ENCODE measurements at regions not wholly inside any gene's neighbourhood (a gene's known extent, or its start where the extent isn't known, plus 50 kb on each side); places are given as distances from the start of the nearest gene placed in this dataset.

DNA sequence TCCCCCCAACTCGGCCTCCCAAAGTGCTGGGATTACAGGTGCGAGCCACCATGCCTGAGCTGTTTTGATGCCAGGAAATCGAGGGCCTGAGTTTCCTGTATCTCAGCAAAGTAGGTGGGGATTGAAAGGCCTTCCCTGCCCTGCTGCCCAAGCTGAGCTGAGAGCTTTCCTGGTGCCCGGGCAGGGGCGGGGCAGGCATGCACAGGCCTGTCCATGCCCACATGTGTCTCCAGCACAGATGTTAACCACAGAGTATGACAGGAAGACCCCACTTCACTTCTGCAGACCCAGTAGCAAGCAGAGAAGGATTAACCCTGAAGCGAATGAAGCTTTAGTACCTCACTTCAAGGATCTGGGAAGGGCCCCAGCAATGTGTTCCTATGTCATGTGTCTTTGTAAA lies 66.0 kb downstream of the GPR6 start:
- Histone ChIP-seq H3K27me3 (no peaks in the 10 kb centered on the region), H3K4me3 (no peak overlapping the region), H3K27ac (no peak overlapping the region), H3K9me3 (no peaks in the 10 kb centered on the region), H3K36me3 (no peaks in the 10 kb centered on the region), H3K4me1 (no peaks in the 10 kb centered on the region)
- intact Hi-C loops (cut with DNase I; ENCODE audit: low total_unique reads): no loop called here
- TF ChIP-seq CTCF (IDR thresholded peaks at IDR 0.05): no peak
- no peak for DNase-seq

- H3K27me3 ChIP-seq: no peaks in the 10 kb centered on the region
- TF ChIP-seq POLR2A (IDR thresholded peaks at IDR 0.05): no peak
- no peak for TF ChIP-seq CTCF (IDR thresholded peaks at IDR 0.05)
- DNase-seq: no peak
- no peaks in the 10 kb centered on the region for H3K9me3 ChIP-seq
- H3K4me1 ChIP-seq: no peaks in the 10 kb centered on the region
- H3K36me3 ChIP-seq: no peaks in the 10 kb centered on the region
- intact Hi-C loops (cut with DNase I; ENCODE audit: low total_unique reads): no loop called here
- no peak overlapping the region for H3K27ac ChIP-seq
- H3K4me3 ChIP-seq: no peak overlapping the region
These were observed 66.5 kb downstream of the GPR6 start for GRCh38 chr6:110044622-110045021.

DNA sequence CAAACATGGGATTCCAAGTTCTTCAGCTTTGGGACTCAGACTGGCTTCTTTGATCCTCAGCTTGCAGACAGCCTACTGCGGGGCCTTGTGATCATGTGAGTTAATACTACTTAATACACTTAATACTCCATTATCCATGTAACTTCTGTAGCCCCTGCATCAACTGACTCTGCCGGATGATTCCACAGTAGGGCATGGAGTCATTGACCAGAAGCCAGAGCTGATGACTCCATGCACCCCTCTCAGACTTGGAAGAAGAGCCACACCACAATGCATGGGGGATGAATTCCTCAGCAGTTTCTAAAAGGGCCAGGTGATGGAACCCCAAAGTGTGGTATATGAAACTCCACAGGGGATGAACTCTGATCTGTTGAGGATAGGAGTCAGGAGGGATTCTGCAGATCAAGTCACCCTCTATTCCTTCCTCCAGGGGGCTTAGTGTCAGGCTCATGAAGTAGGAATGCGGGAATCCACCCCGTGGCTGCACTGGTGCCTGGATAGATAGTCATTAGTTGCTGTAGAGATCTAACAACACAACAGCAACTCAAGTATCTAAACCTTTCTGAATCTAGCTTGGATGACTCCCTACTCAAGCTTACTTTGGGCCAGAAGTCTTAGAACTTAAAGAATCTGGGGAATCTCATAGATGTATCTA lies 70.2 kb downstream of the GPR6 start:
- intact Hi-C loops (cut with DNase I; ENCODE audit: low total_unique reads): no loop called here

GRCh38 chr6:110049696-110050439 lies 71.8 kb downstream of the GPR6 start:
- H3K27ac ChIP-seq: no peak overlapping the region
- no peaks in the 10 kb centered on the region for H3K9me3 ChIP-seq
- TF ChIP-seq POLR2A (IDR thresholded peaks at IDR 0.05): no peak
- no peak for TF ChIP-seq CTCF (IDR thresholded peaks at IDR 0.05)
- H3K4me1 ChIP-seq: no peaks in the 10 kb centered on the region
- no peak overlapping the region for H3K4me3 ChIP-seq
- intact Hi-C loops (cut with DNase I; ENCODE audit: low total_unique reads): no loop called here
- DNase-seq: no peak
- no peaks in the 10 kb centered on the region for H3K27me3 ChIP-seq
- H3K36me3 ChIP-seq: no peaks in the 10 kb centered on the region

More for the DNA sequence above, 70.2 kb downstream of the GPR6 start:
- Histone ChIP-seq H3K9me3 (no peaks in the 10 kb centered on the region), H3K4me3 (no peak overlapping the region), H3K4me1 (no peaks in the 10 kb centered on the region), H3K27ac (no peak overlapping the region), H3K27me3 (no peaks in the 10 kb centered on the region), H3K36me3 (no peaks in the 10 kb centered on the region)
- TF ChIP-seq POLR2A (IDR thresholded peaks at IDR 0.05) (no peak), CTCF (IDR thresholded peaks at IDR 0.05) (no peak)
- no peak for DNase-seq

Data from uterus (tissue), 3 donors.